HUES48 (cell line): ENCODE measurements at regions not wholly inside any gene's neighbourhood (a gene's known extent, or its start where the extent isn't known, plus 50 kb on each side); places are given as distances from the start of the nearest gene placed in this dataset.

Experiments used
- H3K27ac ChIP-seq: one replicate; pipeline ENCODE4 v1.7.0; 2013; ENCODE audit warnings: low read depth, low read length, inconsistent platforms
- H3K27me3 ChIP-seq: 2 replicates; pipeline ENCODE4 v1.6.1; 2013; ENCODE audit warnings: mild to moderate bottlenecking, low read length; ENCODE audit not compliant: control insufficient read depth, insufficient read depth
- H3K36me3 ChIP-seq: 2 replicates; pipeline ENCODE4 v1.6.1; 2013; ENCODE audit warnings: low read length; ENCODE audit not compliant: control insufficient read depth, insufficient read depth
- H3K4me1 ChIP-seq: 2 replicates; pipeline ENCODE4 v1.6.1; 2013; ENCODE audit warnings: mild to moderate bottlenecking, low read length; ENCODE audit not compliant: control insufficient read depth, insufficient read depth
- H3K4me3 ChIP-seq: 2 replicates; pipeline ENCODE4 v1.5.1; 2013; ENCODE audit warnings: mild to moderate bottlenecking, low read depth, low read length
- H3K9ac ChIP-seq: 2 replicates; pipeline ENCODE4 v1.6.1; 2013; ENCODE audit warnings: mild to moderate bottlenecking, low read depth, low read length, moderate library complexity
- H3K9me3 ChIP-seq: 2 replicates; pipeline ENCODE4 v1.6.1; 2013; ENCODE audit warnings: low read length; ENCODE audit not compliant: control insufficient read depth, insufficient read depth

GRCh38 chr2:204012072-204012653 is 75.6 kb downstream of the ICOS start:
- Histone ChIP-seq H3K36me3 (no peaks in the 10 kb centered on the region), H3K4me1 (no peaks in the 10 kb centered on the region), H3K9me3 (no peaks in the 10 kb centered on the region), H3K27me3 (no peaks in the 10 kb centered on the region), H3K4me3 (no peak overlapping the region), H3K9ac (no peak overlapping the region), H3K27ac (no peak overlapping the region)

DNA sequence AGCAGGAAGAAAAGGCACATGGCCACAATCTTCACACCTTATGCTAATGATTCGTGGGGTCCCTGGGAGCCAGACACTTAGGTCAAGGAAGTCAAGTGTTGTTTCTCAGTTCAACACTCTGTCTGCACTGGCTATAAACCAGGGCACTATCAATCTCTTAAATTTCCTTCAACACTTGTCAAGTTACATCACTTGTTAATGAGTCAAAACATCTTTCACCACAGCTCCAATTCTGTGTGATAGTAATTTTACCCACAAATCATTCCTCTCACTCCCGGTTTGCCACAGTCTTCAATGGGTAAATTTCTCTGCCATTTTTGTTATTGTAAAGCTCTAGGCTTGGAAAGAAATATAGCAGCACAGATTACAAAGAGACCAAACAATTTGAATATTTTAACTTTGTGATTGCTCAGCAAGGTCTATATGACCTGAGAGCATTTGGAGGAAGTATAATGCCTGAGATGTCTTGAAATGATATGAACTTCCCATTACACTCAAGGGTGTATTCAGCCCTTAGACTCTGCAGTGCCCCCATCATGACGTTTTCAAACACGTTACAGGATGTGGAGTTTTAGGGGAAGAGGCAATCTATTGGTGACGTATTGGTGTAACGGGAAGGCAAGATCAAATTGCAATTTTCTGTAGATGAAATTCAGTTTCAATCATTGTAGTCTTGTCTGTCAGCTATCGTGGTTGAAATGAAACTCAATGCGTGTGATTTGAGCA is 78.7 kb downstream of the ICOS start:
- no peaks in the 10 kb centered on the region for H3K4me1 ChIP-seq
- H3K9me3 ChIP-seq, result no peaks in the 10 kb centered on the region
- H3K27me3 ChIP-seq, result no peaks in the 10 kb centered on the region
- no peak overlapping the region for H3K27ac ChIP-seq
- H3K9ac ChIP-seq, result no peak overlapping the region
- H3K36me3 ChIP-seq, result no peaks in the 10 kb centered on the region
- H3K4me3 ChIP-seq, result no peak overlapping the region

DNA sequence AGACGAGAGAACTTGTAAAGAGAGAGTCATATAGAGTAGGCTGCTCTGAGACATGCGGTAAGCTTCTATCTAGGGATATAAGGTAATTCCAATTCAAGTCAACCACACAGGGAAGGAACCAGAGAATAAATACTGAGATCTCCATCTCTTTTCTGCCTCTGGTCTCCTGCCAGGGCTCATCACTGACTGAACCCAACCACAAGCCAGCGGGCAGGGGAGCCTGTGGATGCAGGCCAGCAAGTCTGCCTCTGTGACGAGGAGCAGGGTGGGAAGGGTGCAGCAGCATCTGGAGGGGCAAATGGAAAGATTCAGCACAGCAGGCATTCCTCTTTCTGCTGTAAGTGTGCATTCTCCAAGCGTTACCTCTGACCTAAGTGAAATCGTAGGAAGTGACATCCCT is 82.2 kb downstream of the ICOS start:
- Histone ChIP-seq H3K36me3 (no peaks in the 10 kb centered on the region), H3K9me3 (no peaks in the 10 kb centered on the region), H3K9ac (no peak overlapping the region), H3K4me3 (no peak overlapping the region), H3K4me1 (no peaks in the 10 kb centered on the region), H3K27me3 (no peaks in the 10 kb centered on the region), H3K27ac (no peak overlapping the region)

GRCh38 chr2:204019572-204020501 is 83.3 kb downstream of the ICOS start:
- Histone ChIP-seq H3K9me3 (no peaks in the 10 kb centered on the region), H3K9ac (no peak overlapping the region), H3K4me1 (no peaks in the 10 kb centered on the region; the same call in 1 of the 2 replicates), H3K36me3 (no peaks in the 10 kb centered on the region), H3K27me3 (no peaks in the 10 kb centered on the region), H3K4me3 (no peak overlapping the region), H3K27ac (no peak overlapping the region)

GRCh38 chr2:204021290-204022081 is 84.9 kb downstream of the ICOS start:
- no peaks in the 10 kb centered on the region for H3K9me3 ChIP-seq
- no peak overlapping the region for H3K9ac ChIP-seq
- no peaks in the 10 kb centered on the region; the same call in 1 of the 2 replicates for H3K4me1 ChIP-seq
- no peak overlapping the region for H3K27ac ChIP-seq
- H3K4me3 ChIP-seq, result no peak overlapping the region
- no peaks in the 10 kb centered on the region for H3K27me3 ChIP-seq
- H3K36me3 ChIP-seq, result no peaks in the 10 kb centered on the region

DNA sequence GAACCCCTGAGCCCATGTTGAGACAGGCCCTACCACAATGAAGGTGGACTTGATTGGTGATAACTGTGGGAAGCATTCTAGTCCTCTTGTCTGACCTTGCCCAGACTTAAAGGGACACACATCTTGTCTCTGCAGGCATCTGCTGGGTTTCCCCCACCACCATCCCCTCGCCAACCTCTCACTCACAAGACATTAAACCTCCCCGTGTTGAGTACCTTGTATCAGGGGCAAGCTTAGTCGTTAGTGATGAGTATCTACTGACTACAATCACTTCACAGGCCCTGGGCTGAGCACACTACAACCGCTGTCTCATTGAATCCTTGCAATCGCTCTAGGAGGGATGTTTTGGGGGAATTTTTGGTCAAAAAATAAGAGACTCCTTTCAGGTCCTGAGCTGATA is 86.0 kb downstream of the ICOS start:
- H3K36me3 ChIP-seq, result no peaks in the 10 kb centered on the region
- H3K27ac ChIP-seq, result no peak overlapping the region
- no peaks in the 10 kb centered on the region for H3K27me3 ChIP-seq
- H3K9ac ChIP-seq, result no peak overlapping the region
- no peak overlapping the region for H3K4me3 ChIP-seq
- no peaks in the 10 kb centered on the region; the same call in 1 of the 2 replicates for H3K4me1 ChIP-seq
- H3K9me3 ChIP-seq, result no peaks in the 10 kb centered on the region

GRCh38 chr2:204023088-204023487 is 86.5 kb downstream of the ICOS start:
- H3K4me1 ChIP-seq, result no peaks in the 10 kb centered on the region; the same call in 1 of the 2 replicates
- no peak overlapping the region for H3K27ac ChIP-seq
- no peak overlapping the region for H3K4me3 ChIP-seq
- H3K36me3 ChIP-seq, result no peaks in the 10 kb centered on the region
- H3K9me3 ChIP-seq, result no peaks in the 10 kb centered on the region
- no peak overlapping the region for H3K9ac ChIP-seq
- no peaks in the 10 kb centered on the region for H3K27me3 ChIP-seq

GRCh38 chr2:204024503-204024902 is 87.9 kb downstream of the ICOS start:
- Histone ChIP-seq H3K9ac (no peak overlapping the region), H3K27me3 (no peaks in the 10 kb centered on the region), H3K9me3 (no peaks in the 10 kb centered on the region), H3K4me3 (no peak overlapping the region), H3K36me3 (no peaks in the 10 kb centered on the region), H3K27ac (no peak overlapping the region), H3K4me1 (no peaks in the 10 kb centered on the region; the same call in 1 of the 2 replicates)

GRCh38 chr2:204024906-204025475 is 88.4 kb downstream of the ICOS start:
- no peak overlapping the region for H3K27ac ChIP-seq

GRCh38 chr2:204026294-204026693 is 89.7 kb downstream of the ICOS start:
- Histone ChIP-seq H3K9ac (no peak overlapping the region), H3K4me1 (no peaks in the 10 kb centered on the region; the same call in 1 of the 2 replicates), H3K36me3 (no peaks in the 10 kb centered on the region), H3K9me3 (no peaks in the 10 kb centered on the region), H3K27me3 (no peaks in the 10 kb centered on the region), H3K4me3 (no peak overlapping the region), H3K27ac (no peak overlapping the region)

More at GRCh38 chr2:204024906-204025475, 88.4 kb downstream of the ICOS start:
- Histone ChIP-seq H3K36me3 (no peaks in the 10 kb centered on the region), H3K9me3 (no peaks in the 10 kb centered on the region), H3K9ac (no peak overlapping the region), H3K27me3 (no peaks in the 10 kb centered on the region), H3K4me3 (no peak overlapping the region), H3K4me1 (no peaks in the 10 kb centered on the region; the same call in 1 of the 2 replicates)
